HEK293 (cell line): ENCODE measurements at regions not wholly inside any gene's neighbourhood (a gene's known extent, or its start where the extent isn't known, plus 50 kb on each side); places are given as distances from the start of the nearest gene placed in this dataset.
A peak's percentile ranks its signal among the peaks of the same experiment; 100 is the strongest.

Experiments used
- CTCF ChIA-PET: fragments of 350-600 bp; formaldehyde crosslinking; extraction: SDS; loops from one replicate; lab custom pipeline; 2021; ENCODE audit warnings: antibody characterized with exemption; lab: Yijun Ruan, JAX
- POLR2A ChIA-PET: fragments of 300-600 bp; formaldehyde crosslinking; extraction: SDS; loops from one replicate; lab custom pipeline; 2020; ENCODE audit warnings: antibody characterized with exemption, inconsistent platforms; lab: Yijun Ruan, JAX
- H3K27ac ChIP-seq: fragments of 200-500 bp; sonication (Bioruptor generic); 2 replicates; pipeline ENCODE4 v1.5.1; 2014; ENCODE audit warnings: low read depth, low read length, control low read depth, inconsistent platforms; ENCODE audit errors: extremely low read depth
- H3K36me3 ChIP-seq, 2 experiments: fragments of 200-500 bp in 1 of 2; sonication (Bioruptor generic) in 1 of 2; 1 replicate in 1 of 2; 2 replicates in 1 of 2; pipeline ENCODE4 v1.5.1; 2014 to 2017; ENCODE audit warnings: inconsistent platforms in 2 of 2, low read length in 2 of 2; ENCODE audit not compliant: control insufficient read depth in 2 of 2, insufficient read depth in 1 of 2
- H3K4me1 ChIP-seq: fragments of 200-500 bp; sonication (Bioruptor generic); 2 replicates; pipeline ENCODE4 v1.5.1; 2014; ENCODE audit warnings: mild to moderate bottlenecking, low read length, inconsistent platforms; ENCODE audit not compliant: control insufficient read depth, insufficient read depth
- H3K4me3 ChIP-seq: 2 replicates; pipeline ENCODE4 v1.5.1; 2011; ENCODE audit warnings: low read depth, mild to moderate bottlenecking, control low read depth, low read length, moderate library complexity
- H3K9me3 ChIP-seq: fragments of 200-500 bp; sonication (Bioruptor generic); 2 replicates; pipeline ENCODE4 v1.5.1; 2014; ENCODE audit warnings: low read depth, low read length, inconsistent platforms; ENCODE audit not compliant: control insufficient read depth, insufficient read depth
- BCL11A ChIP-seq: fragments of 450-650 bp; formaldehyde crosslinking; IDR thresholded peaks from 2 replicates; pipeline ENCODE4 v1.5.1; 2016; ENCODE audit warnings: low read depth, missing biosample characterization, missing genetic modification characterization
- ELK4 ChIP-seq: IDR thresholded peaks from 2 replicates; pipeline ENCODE4 v1.6.1; 2011; ENCODE audit warnings: mild to moderate bottlenecking, low read depth, low read length, borderline replicate concordance
- HOXD13 ChIP-seq: sonication (generic); formaldehyde crosslinking; IDR thresholded peaks from 2 replicates; pipeline ENCODE4 v1.8.0; 2022; ENCODE audit warnings: missing genetic modification reagents, borderline replicate concordance
- KLF17 ChIP-seq: fragments of 450-650 bp; formaldehyde crosslinking; IDR thresholded peaks from 2 replicates; pipeline ENCODE4 v1.5.1; 2016; ENCODE audit warnings: missing biosample characterization, missing genetic modification characterization
- MZF1 ChIP-seq: fragments of 450-650 bp; formaldehyde crosslinking; IDR thresholded peaks from 2 replicates; pipeline ENCODE4 v1.5.1; 2017; ENCODE audit warnings: missing biosample characterization, missing genetic modification characterization, borderline replicate concordance
- TSHZ1 ChIP-seq: fragments of 450-650 bp; formaldehyde crosslinking; IDR thresholded peaks from 2 replicates; pipeline ENCODE4 v1.5.1; 2016; ENCODE audit warnings: missing biosample characterization, missing genetic modification characterization, borderline replicate concordance
- ZBTB8A ChIP-seq: fragments of 450-650 bp; formaldehyde crosslinking; IDR thresholded peaks from 2 replicates; pipeline ENCODE4 v1.5.1; 2016; ENCODE audit warnings: missing biosample characterization, missing genetic modification characterization
- ZFP41 ChIP-seq: fragments of 450-650 bp; formaldehyde crosslinking; IDR thresholded peaks from 2 replicates; pipeline ENCODE4 v1.5.1; 2016; ENCODE audit warnings: missing biosample characterization, missing genetic modification characterization, borderline replicate concordance
- ZFP69B ChIP-seq: fragments of 450-650 bp; formaldehyde crosslinking; IDR thresholded peaks from 2 replicates; pipeline ENCODE4 v1.5.1; 2016; ENCODE audit warnings: missing biosample characterization, missing genetic modification characterization
- ZIC2 ChIP-seq: fragments of 450-650 bp; formaldehyde crosslinking; IDR thresholded peaks from 2 replicates; pipeline ENCODE4 v1.5.1; 2016; ENCODE audit warnings: missing biosample characterization, missing genetic modification characterization
- ZNF121 ChIP-seq: fragments of 450-650 bp; formaldehyde crosslinking; IDR thresholded peaks from 2 replicates; pipeline ENCODE4 v1.5.1; 2016; ENCODE audit warnings: missing biosample characterization, missing genetic modification characterization
- ZNF140 ChIP-seq: fragments of 450-650 bp; formaldehyde crosslinking; IDR thresholded peaks from 2 replicates; pipeline ENCODE4 v1.5.1; 2016; ENCODE audit warnings: missing biosample characterization, missing genetic modification characterization
- ZNF221 ChIP-seq: fragments of 450-650 bp; formaldehyde crosslinking; IDR thresholded peaks from 2 replicates; pipeline ENCODE4 v1.5.1; 2017; ENCODE audit warnings: missing biosample characterization, missing genetic modification characterization, borderline replicate concordance
- ZNF324 ChIP-seq: fragments of 450-650 bp; formaldehyde crosslinking; IDR thresholded peaks from 2 replicates; pipeline ENCODE4 v1.5.1; 2016; ENCODE audit warnings: missing biosample characterization, missing genetic modification characterization
- ZNF350 ChIP-seq: fragments of 450-650 bp; formaldehyde crosslinking; IDR thresholded peaks from 2 replicates; pipeline ENCODE4 v1.5.0; 2017; ENCODE audit warnings: missing biosample characterization, mild to moderate bottlenecking, missing genetic modification characterization
- ZNF580 ChIP-seq: fragments of 450-650 bp; formaldehyde crosslinking; IDR thresholded peaks from 2 replicates; pipeline ENCODE4 v1.5.1; 2016; ENCODE audit warnings: missing biosample characterization, missing genetic modification characterization
- ZNF596 ChIP-seq: fragments of 450-650 bp; IDR thresholded peaks from 2 replicates; pipeline ENCODE4 v1.5.0; 2018; ENCODE audit warnings: missing biosample characterization, mild to moderate bottlenecking, missing genetic modification characterization, moderate library complexity
- ZSCAN4 ChIP-seq: fragments of 450-650 bp; formaldehyde crosslinking; IDR thresholded peaks from 2 replicates; pipeline ENCODE4 v1.5.1; 2017; ENCODE audit warnings: missing biosample characterization, missing genetic modification characterization
- ZXDB ChIP-seq: fragments of 450-650 bp; formaldehyde crosslinking; IDR thresholded peaks from 2 replicates; pipeline ENCODE4 v1.5.1; 2016; ENCODE audit warnings: missing biosample characterization, missing genetic modification characterization

- TF ChIP-seq ZNF221 (no peak), HOXD13 (no peak), KLF17 (tag by site-specific recombination) (no peak), ZNF580 (tag by site-specific recombination) (no peak), ZNF324 (no peak), ZFP69B (no peak), ZXDB (tag by site-specific recombination) (no peak), ZSCAN4 (tag by site-specific recombination) (no peak)
Measured at GRCh38 chr1:157279802-157280140, 141.6 kb upstream of the ETV3 start (continued).

- CTCF ChIA-PET: interaction anchor here (0.6 to 1.8 kb wide), 2 partner anchors 32 to 207 kb away, joined by 3 to 5 read pairs; no protein-coding TSS in a partner anchor
- TF ChIP-seq ZNF596 (tag by site-specific recombination): no peak
- peak; percentile 24; the same call in 1 of the 2 replicates for TF ChIP-seq ZIC2 (tag by site-specific recombination)
- TF ChIP-seq ZNF121 (tag by site-specific recombination): no peak
- TF ChIP-seq ZFP41: no peak
- TF ChIP-seq ZBTB8A (tag by site-specific recombination): peak; percentile 67; the same call in 1 of the 2 replicates
- TF ChIP-seq TSHZ1 (tag by site-specific recombination): no peak
- TF ChIP-seq ZNF350 (tag by site-specific recombination): no peak
- no peak for TF ChIP-seq BCL11A (tag by site-specific recombination)
- no peak for TF ChIP-seq MZF1 (tag by site-specific recombination)
- TF ChIP-seq ZNF140: no peak
- TF ChIP-seq ELK4: no peak
- POLR2A ChIA-PET: no interaction called here
- Histone ChIP-seq H3K4me3 (no peak overlapping the region), H3K36me3 (no peaks in the 10 kb centered on the region), H3K9me3 (no peaks in the 10 kb centered on the region), H3K27ac (no peak overlapping the region), H3K4me1 (peaks cover 6% of the 10 kb centered on the region)
Measured at GRCh38 chr1:157279138-157279801, 141.1 kb upstream of the ETV3 start.
